ENCODE measurements at regions not wholly inside any gene's neighbourhood (a gene's known extent, or its start where the extent isn't known, plus 50 kb on each side); places are given as distances from the start of the nearest gene placed in this dataset.
"Not testable (repeated sequence)": the region's sequence is repeated elsewhere in the genome, so short reads cannot be mapped to it uniquely, and the experiment has no call there.

GRCh38 chr13:79614250-79614918 is 133.4 kb downstream of the NDFIP2 start:
- no peaks in the 10 kb centered on the region for H3K27me3 ChIP-seq (ENCODE audit: insufficient read depth, low read depth)
- no peaks in the 10 kb centered on the region for H3K9me2 ChIP-seq (ENCODE audit: insufficient read depth)
- H3K4me1 ChIP-seq (replicated peaks; ENCODE audit: insufficient read depth), result no peaks in the 10 kb centered on the region
- POLR2A ChIA-PET (ENCODE audit: unreplicated experiment), result no interaction called here
- H3K4me3 ChIP-seq, result no peak overlapping the region
- CTCF ChIA-PET, result no interaction called here
- intact Hi-C loops (cut with micrococcal nuclease; ENCODE audit: unreplicated experiment), result no loop called here
- H3K27ac ChIP-seq, result no peak overlapping the region
- H3K9me3 ChIP-seq (ENCODE audit: insufficient read depth, low read depth), result no peaks in the 10 kb centered on the region
- TF ChIP-seq EZH2 (IDR thresholded peaks at IDR 0.05; ENCODE audit: low read depth) (no peak), CTCF (conservative IDR thresholded peaks at IDR 0.05) (no peak)
- H4K20me1 ChIP-seq (ENCODE audit: insufficient read depth), result no peaks in the 10 kb centered on the region
- no peaks in the 10 kb centered on the region for H3K36me3 ChIP-seq (ENCODE audit: low read depth)
- H2AFZ ChIP-seq, result no peak overlapping the region
- DNase-seq, result no peak
- no TSS peak for BruUV-seq (replicated peaks)
- H3F3A ChIP-seq (ENCODE audit: insufficient read depth, low read depth), result no peaks in the 10 kb centered on the region
- H3K79me2 ChIP-seq (ENCODE audit: low read depth), result no peaks in the 10 kb centered on the region
- no peak overlapping the region for H3K4me2 ChIP-seq

GRCh38 chr13:79612604-79613003 is 131.6 kb downstream of the NDFIP2 start:
- no peak overlapping the region for H3K4me2 ChIP-seq
- H3K27me3 ChIP-seq (ENCODE audit: insufficient read depth, low read depth), result no peaks in the 10 kb centered on the region
- no peaks in the 10 kb centered on the region for H3F3A ChIP-seq (ENCODE audit: insufficient read depth, low read depth)
- no peaks in the 10 kb centered on the region for H3K4me1 ChIP-seq (replicated peaks; ENCODE audit: insufficient read depth)
- no peaks in the 10 kb centered on the region for H3K36me3 ChIP-seq (ENCODE audit: low read depth)
- intact Hi-C loops (cut with micrococcal nuclease; ENCODE audit: unreplicated experiment), result no loop called here
- no TSS peak for BruUV-seq (replicated peaks)
- no peaks in the 10 kb centered on the region for H3K9me2 ChIP-seq (ENCODE audit: insufficient read depth)
- no peak for DNase-seq
- no peak overlapping the region for H2AFZ ChIP-seq
- ChIA-PET POLR2A (ENCODE audit: unreplicated experiment) (no interaction called here), CTCF (no interaction called here)
- TF ChIP-seq CTCF (conservative IDR thresholded peaks at IDR 0.05) (no peak), EZH2 (IDR thresholded peaks at IDR 0.05; ENCODE audit: low read depth) (no peak)
- no peaks in the 10 kb centered on the region for H3K79me2 ChIP-seq (ENCODE audit: low read depth)
- no peaks in the 10 kb centered on the region for H4K20me1 ChIP-seq (ENCODE audit: insufficient read depth)
- H3K4me3 ChIP-seq, result no peak overlapping the region
- H3K9me3 ChIP-seq (ENCODE audit: insufficient read depth, low read depth), result no peaks in the 10 kb centered on the region
- no peak overlapping the region for H3K27ac ChIP-seq

- CTCF ChIA-PET; H3K9me2 ChIP-seq (ENCODE audit: insufficient read depth); H3F3A ChIP-seq (ENCODE audit: insufficient read depth, low read depth); H3K4me3 ChIP-seq; H3K27me3 ChIP-seq (ENCODE audit: insufficient read depth, low read depth); POLR2A ChIA-PET (ENCODE audit: unreplicated experiment); H3K9me3 ChIP-seq (ENCODE audit: insufficient read depth, low read depth); H3K4me1 ChIP-seq (replicated peaks; ENCODE audit: insufficient read depth); BruUV-seq (replicated peaks); H3K4me2 ChIP-seq; H2AFZ ChIP-seq; intact Hi-C loops (cut with micrococcal nuclease; ENCODE audit: unreplicated experiment); DNase-seq; H4K20me1 ChIP-seq (ENCODE audit: insufficient read depth); H3K79me2 ChIP-seq (ENCODE audit: low read depth); H3K36me3 ChIP-seq (ENCODE audit: low read depth); H3K27ac ChIP-seq: not testable (repeated sequence)
Observed at GRCh38 chr13:79607895-79608294, 126.9 kb downstream of the NDFIP2 start.
